DOHH2 (cell line): ENCODE measurements at regions not wholly inside any gene's neighbourhood (a gene's known extent, or its start where the extent isn't known, plus 50 kb on each side); places are given as distances from the start of the nearest gene placed in this dataset.
"Not testable (repeated sequence)": the region's sequence is repeated elsewhere in the genome, so short reads cannot be mapped to it uniquely, and the experiment has no call there.

Experiments
- H3F3A ChIP-seq: fragments of 200-600 bp; sonication (generic), shearing (Covaris generic); 2 replicates; pipeline ENCODE4 v1.6.0; 2016; ENCODE audit warnings: antibody characterized with exemption, mild to moderate bottlenecking; ENCODE audit not compliant: control insufficient read depth, insufficient read depth
- H3K27ac ChIP-seq: fragments of 200-600 bp; sonication (generic); 2 replicates; pipeline ENCODE4 v1.5.1; 2014; ENCODE audit warnings: low read depth, mild to moderate bottlenecking, low read length, moderate library complexity
- H3K27me3 ChIP-seq: fragments of 200-600 bp; sonication (generic); 2 replicates; pipeline ENCODE4 v1.6.1; 2014; ENCODE audit warnings: mild to moderate bottlenecking, low read length, mixed read lengths; ENCODE audit not compliant: control insufficient read depth
- H3K36me3 ChIP-seq: fragments of 200-600 bp; sonication (generic); 2 replicates; pipeline ENCODE4 v1.6.1; 2014; ENCODE audit warnings: mild to moderate bottlenecking, low read length, moderate library complexity, mixed read lengths; ENCODE audit not compliant: control insufficient read depth
- H3K4me1 ChIP-seq: fragments of 200-600 bp; sonication (generic); 2 replicates; pipeline ENCODE4 v1.6.1; 2014; ENCODE audit warnings: mild to moderate bottlenecking, low read length, mixed read lengths; ENCODE audit not compliant: control insufficient read depth
- H3K4me2 ChIP-seq: fragments of 200-600 bp; sonication (generic); 2 replicates; pipeline ENCODE4 v1.6.0; 2014; ENCODE audit warnings: mild to moderate bottlenecking, low read length, moderate library complexity
- H3K4me3 ChIP-seq: fragments of 200-600 bp; sonication (generic); 2 replicates; pipeline ENCODE4 v1.5.1; 2014; ENCODE audit warnings: mild to moderate bottlenecking, low read length, mixed read lengths
- H3K79me2 ChIP-seq: fragments of 200-600 bp; sonication (generic); 2 replicates; pipeline ENCODE4 v1.6.1; 2014; ENCODE audit warnings: mild to moderate bottlenecking, low read length, mixed read lengths; ENCODE audit not compliant: control insufficient read depth
- H3K9me2 ChIP-seq: fragments of 200-600 bp; sonication (generic); replicated peaks from 2 replicates; pipeline ENCODE4 v1.6.1; 2014; ENCODE audit warnings: mild to moderate bottlenecking, low read length, mixed read lengths; ENCODE audit not compliant: control insufficient read depth
- H3K9me3 ChIP-seq: fragments of 200-600 bp; sonication (generic); 2 replicates; pipeline ENCODE4 v1.6.1; 2014; ENCODE audit warnings: antibody characterized with exemption, low read length, mixed read lengths; ENCODE audit not compliant: control insufficient read depth, insufficient read depth
- H4K20me1 ChIP-seq: fragments of 200-600 bp; sonication (generic); 2 replicates; pipeline ENCODE4 v1.6.0; 2014; ENCODE audit warnings: low read depth, mild to moderate bottlenecking, antibody characterized with exemption, low read length, moderate library complexity; ENCODE audit not compliant: control insufficient read depth, insufficient read depth
- EZH2phosphoT487 ChIP-seq: fragments of 200-600 bp; sonication (generic); IDR thresholded peaks from 2 replicates; pipeline ENCODE4 v1.6.1; 2017; ENCODE audit warnings: borderline replicate concordance, mild to moderate bottlenecking, antibody characterized with exemption, low read length, moderate library complexity, mixed read lengths
- TF ChIP-seq, protein P1 (sequence below): fragments of 200-600 bp; sonication (generic); IDR thresholded peaks from one replicate; pipeline ENCODE4 v1.5.1; 2014; ENCODE audit warnings: antibody characterized with exemption, mild to moderate bottlenecking, low read depth, low read length; ENCODE audit not compliant: poor library complexity, severe bottlenecking

DNA sequence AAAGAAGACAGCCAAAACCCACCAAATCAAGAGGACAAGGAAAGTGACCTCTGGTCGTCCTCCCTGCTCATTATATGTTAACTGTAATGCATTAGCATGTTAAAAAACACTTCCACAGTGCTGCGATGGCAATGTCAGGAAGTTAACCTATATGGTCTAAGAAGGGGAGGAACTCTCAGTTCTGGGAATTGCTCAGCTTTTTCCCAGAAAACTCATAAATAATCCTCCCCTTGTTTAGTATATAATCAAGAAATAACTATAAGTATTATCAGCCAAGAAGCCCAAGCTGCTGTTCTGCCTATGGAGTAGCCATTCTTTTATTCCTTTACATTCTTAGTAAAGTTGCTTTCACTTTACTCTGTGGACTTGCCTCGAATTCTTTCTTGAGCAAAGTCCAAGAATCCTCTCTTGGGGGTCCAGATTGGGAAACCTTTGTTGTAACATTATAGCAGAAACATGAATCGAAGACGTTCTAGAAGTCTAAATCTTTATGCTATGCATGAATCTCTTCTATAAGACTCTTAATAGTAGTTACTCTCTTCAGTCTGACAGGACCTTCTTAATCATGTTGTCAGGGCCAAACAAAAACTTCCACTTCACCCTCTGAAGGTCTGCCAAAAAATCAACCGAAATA lies 110.0 kb upstream of the VANGL1 start:
- Histone ChIP-seq H4K20me1 (no peaks in the 10 kb centered on the region), H3K4me2 (no peak overlapping the region), H3K9me3 (no peaks in the 10 kb centered on the region), H3K79me2 (no peaks in the 10 kb centered on the region), H3K4me3 (no peak overlapping the region), H3K27ac (no peak overlapping the region), H3K36me3 (no peaks in the 10 kb centered on the region), H3K9me2 (no peaks in the 10 kb centered on the region), H3F3A (no peaks in the 10 kb centered on the region), H3K27me3 (no peaks in the 10 kb centered on the region; the same call in 1 of the 2 replicates), H3K4me1 (no peaks in the 10 kb centered on the region)
- TF ChIP-seq EZH2phosphoT487, result no peak
- TF ChIP-seq, protein P1, sequence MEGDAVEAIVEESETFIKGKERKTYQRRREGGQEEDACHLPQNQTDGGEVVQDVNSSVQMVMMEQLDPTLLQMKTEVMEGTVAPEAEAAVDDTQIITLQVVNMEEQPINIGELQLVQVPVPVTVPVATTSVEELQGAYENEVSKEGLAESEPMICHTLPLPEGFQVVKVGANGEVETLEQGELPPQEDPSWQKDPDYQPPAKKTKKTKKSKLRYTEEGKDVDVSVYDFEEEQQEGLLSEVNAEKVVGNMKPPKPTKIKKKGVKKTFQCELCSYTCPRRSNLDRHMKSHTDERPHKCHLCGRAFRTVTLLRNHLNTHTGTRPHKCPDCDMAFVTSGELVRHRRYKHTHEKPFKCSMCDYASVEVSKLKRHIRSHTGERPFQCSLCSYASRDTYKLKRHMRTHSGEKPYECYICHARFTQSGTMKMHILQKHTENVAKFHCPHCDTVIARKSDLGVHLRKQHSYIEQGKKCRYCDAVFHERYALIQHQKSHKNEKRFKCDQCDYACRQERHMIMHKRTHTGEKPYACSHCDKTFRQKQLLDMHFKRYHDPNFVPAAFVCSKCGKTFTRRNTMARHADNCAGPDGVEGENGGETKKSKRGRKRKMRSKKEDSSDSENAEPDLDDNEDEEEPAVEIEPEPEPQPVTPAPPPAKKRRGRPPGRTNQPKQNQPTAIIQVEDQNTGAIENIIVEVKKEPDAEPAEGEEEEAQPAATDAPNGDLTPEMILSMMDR, result no peak

GRCh38 chr1:115530407-115530806 lies 111.4 kb upstream of the VANGL1 start:
- H3K27ac ChIP-seq, result no peak overlapping the region
- no peaks in the 10 kb centered on the region for H3K4me1 ChIP-seq
- no peak overlapping the region for H3K4me2 ChIP-seq
- no peaks in the 10 kb centered on the region for H3K36me3 ChIP-seq
- TF ChIP-seq, protein P1, result no peak
- TF ChIP-seq EZH2phosphoT487, result no peak
- H3K27me3 ChIP-seq, result no peaks in the 10 kb centered on the region; the same call in 1 of the 2 replicates
- H3K9me3 ChIP-seq, result no peaks in the 10 kb centered on the region
- H3K9me2 ChIP-seq, result no peaks in the 10 kb centered on the region
- H4K20me1 ChIP-seq, result no peaks in the 10 kb centered on the region
- H3K4me3 ChIP-seq, result no peak overlapping the region
- no peaks in the 10 kb centered on the region for H3K79me2 ChIP-seq
- H3F3A ChIP-seq, result no peaks in the 10 kb centered on the region

GRCh38 chr1:115529216-115529897 lies 112.4 kb upstream of the VANGL1 start:
- Histone ChIP-seq H3K27ac (no peak overlapping the region), H3K4me2 (no peak overlapping the region), H3F3A (no peaks in the 10 kb centered on the region), H3K4me3 (no peak overlapping the region), H3K27me3 (no peaks in the 10 kb centered on the region; the same call in 1 of the 2 replicates), H3K36me3 (no peaks in the 10 kb centered on the region), H3K79me2 (no peaks in the 10 kb centered on the region), H4K20me1 (no peaks in the 10 kb centered on the region), H3K9me3 (no peaks in the 10 kb centered on the region), H3K9me2 (no peaks in the 10 kb centered on the region), H3K4me1 (no peaks in the 10 kb centered on the region)
- TF ChIP-seq EZH2phosphoT487, result no peak
- TF ChIP-seq, protein P1, result no peak

DNA sequence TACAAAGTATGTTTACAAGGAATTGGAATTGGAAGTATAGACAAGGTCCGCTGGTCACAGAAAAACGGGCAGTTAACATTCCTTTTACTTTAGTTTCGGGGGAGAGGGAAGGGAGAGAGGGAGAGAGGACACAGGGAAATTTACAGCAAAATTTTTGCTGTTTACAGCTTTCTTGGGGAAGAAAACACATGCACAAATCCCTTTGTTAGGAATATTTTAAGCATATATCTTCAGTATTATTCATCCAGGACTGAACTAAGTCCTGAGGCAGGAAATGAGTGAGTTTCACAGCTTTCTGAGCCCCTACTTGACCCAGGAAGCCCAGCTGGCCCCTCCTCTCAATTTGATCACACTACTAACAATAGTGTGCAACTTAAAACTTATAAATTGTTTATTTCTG lies 113.4 kb upstream of the VANGL1 start:
- H3K4me3 ChIP-seq, H3K27me3 ChIP-seq, H3K36me3 ChIP-seq, H3K9me3 ChIP-seq, H4K20me1 ChIP-seq, H3K4me2 ChIP-seq, H3K27ac ChIP-seq, H3K79me2 ChIP-seq, H3K9me2 ChIP-seq, H3K4me1 ChIP-seq, H3F3A ChIP-seq: not testable (repeated sequence)
